ENCODE measurements at regions not wholly inside any gene's neighbourhood (a gene's known extent, or its start where the extent isn't known, plus 50 kb on each side); places are given as distances from the start of the nearest gene placed in this dataset.

- no peak for DNase-seq
Measured at GRCh38 chr21:43301409-43302061, 125.4 kb downstream of the SIK1 start.

DNA sequence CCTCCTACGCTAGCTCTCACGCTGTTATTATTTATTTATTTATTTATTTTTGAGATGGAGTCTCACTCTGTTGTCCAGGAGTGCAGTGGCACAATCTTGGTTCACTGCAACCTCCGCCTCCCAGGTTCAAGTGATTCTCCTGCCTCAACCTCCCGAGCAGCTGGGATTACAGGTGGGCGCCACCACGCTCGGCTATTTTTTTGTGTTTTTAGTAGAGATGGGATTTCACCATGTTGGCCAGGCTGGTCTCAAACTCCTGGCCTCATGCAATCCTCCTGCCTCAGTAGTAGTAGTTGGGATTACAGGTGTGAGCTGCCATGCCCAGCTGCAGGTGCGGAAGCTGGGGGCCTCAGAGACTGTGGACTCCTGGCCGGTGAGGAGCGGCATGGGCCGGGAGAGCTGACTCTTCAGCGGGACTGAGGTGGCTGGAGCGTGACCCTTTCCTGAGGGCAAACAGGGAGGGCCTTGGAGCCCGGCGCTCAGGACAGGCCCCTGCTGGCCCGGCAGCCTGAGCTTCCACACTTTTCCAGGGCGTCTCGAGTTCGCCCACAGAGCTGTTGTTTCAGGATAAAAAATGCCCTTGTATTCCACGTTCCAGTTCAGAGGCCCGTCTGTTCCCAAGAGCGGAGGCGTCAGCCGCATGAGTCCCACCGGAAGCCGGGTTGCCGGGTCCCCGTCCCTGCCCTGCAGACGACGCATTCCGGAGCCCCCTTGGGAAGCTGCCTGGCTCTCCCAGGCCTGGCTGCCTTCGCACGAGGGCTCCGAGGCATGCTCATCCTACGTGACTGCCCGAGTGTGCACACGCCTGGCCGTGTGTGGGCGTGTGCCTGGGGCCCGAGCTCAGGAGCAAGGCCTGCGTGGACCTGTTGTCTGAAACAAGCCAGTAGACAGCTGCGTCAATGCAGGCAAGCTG, 126.2 kb downstream of the SIK1 start:
- DNase-seq, result no peak

- no peak for DNase-seq
Measured at GRCh38 chr21:43299441-43300277, 127.3 kb downstream of the SIK1 start.

DNA sequence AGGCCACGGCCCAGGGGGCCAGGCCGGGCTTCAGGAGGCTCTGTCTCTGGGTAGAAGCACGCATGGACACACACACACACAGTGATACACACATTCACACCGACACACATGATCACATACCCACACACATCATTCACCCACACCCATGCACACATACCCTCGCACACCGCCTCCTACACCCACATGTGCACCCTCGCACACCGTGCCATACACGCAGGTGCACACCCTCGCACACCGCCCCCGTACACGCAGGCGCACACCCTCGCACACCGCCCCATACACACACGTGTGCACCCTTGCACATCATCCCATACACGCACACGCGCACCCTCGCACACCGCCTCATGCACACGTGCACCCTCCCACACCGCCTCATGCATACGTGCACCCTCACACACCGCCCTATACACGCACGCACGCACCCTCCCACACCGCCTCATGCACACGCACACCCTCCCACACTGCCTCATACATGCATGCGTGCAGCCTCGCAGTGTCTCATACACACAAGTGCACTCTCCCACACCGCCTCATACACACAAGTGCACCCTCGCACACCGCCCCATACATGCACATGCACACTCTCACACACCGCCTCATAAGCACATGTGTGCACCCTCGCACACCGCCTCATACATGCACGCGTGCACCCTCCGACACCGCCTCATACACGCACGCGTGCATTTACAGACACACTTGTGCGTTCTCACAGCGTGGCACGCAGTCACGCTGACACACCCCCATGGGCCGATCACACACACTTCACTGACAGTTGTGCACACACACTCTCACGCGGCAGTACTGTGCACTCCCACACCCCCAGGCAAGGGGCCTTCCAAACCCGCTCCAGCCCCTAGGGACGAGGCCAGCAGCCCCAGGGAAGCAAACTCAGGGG, 128.1 kb downstream of the SIK1 start:
- DNase-seq, result no peak

GRCh38 chr21:43297989-43298388, 128.9 kb downstream of the SIK1 start:
- DNase-seq, result no peak

GRCh38 chr21:43297391-43297981, 128.7 kb downstream of the CRYAA start:
- DNase-seq, result no peak

DNA sequence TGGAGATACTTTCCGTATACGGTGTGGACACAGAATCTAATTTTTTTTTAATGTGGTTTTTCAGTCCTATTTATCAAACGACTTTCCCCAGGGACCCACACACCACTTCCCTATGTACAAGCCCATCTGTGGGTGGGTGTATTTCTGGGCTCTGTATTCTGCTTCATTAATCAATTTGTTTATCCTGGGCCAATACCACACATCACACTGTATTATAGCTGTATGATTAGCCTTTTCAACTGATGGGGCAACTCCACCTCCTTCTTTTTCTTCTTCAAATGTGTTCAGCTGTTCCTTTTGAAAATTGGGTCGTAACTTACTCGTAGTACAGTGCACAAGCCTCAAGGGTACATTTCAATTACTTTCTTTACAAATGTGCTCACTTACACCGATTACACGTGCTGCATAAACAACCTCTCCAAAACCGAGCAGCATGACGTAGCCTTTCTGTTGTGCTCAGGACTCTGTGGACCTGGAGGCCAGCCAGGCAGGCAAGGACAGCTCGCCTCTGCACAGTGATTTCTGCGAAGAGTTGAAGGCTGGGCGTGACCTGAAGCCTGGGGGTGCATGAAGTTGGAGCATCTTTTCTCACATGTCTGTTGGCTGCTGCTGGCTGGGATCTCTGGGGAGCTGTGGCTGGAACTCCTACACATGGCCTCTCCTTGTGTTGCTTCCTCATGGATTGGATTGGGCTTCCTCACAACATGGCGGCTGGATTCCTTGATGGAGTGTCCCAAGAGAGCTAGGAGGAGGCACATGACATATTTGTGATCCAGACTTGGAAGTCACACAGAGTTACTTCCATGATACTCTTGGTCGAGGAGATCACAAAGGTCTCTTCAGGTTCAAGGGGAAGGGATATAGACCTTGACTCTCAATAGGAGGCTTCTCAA, 126.5 kb downstream of the CRYAA start:
- no peak for DNase-seq

DNA sequence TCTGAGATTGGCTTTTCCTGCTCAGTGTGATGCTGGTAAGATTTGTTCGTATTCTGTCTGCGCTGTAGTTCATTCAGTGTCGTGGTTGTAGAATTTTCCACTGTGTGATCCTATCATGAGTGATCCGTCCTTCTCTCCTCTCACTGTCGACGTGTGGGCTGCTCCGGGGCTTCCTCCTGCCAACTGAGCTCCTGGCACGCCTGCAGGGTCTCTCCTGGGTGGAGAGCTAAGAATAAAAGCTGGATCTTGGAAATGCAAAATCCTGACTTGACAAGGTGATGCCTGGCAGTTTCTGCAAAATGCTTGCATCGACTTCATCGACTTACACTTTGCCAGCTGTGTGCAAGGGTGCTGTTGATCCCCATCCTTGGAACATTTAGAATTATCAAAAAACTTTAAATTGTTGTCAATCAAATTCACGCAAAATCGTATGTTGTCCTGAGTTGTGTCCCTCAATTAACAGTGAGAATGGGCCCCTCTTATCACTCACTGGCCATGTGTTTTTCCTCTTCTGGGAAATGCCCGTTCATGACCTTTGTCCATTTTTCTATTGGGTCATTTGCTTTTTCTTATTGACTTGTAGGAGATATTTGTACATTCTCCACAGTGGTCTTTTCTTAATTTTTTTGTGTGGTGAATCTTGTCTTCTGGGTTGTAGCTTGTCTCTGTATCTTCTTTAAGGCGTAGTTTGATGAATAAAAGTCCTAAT, 125.5 kb downstream of the CRYAA start:
- no peak for DNase-seq

DNA sequence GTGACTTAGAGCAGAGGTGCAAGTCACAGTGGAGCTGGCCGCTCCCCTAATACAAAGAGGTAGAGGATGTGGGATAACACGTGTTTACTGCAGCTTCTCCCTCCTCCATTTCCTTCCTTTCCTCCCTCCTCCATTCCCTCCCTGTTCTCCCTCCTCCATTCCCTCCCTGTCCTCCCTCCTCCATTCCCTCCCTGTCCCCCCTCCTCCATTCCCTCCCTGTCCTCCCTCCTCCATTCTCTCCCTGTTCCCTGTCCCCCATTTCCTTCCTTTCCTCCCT, 124.0 kb downstream of the CRYAA start:
- DNase-seq, result no peak

- no peak for DNase-seq
Measured at GRCh38 chr21:43292041-43292865, 123.4 kb downstream of the CRYAA start.

- no peak for DNase-seq
Measured at GRCh38 chr21:43291347-43291950, 122.6 kb downstream of the CRYAA start.

- no peak for DNase-seq
Measured at GRCh38 chr21:43290421-43291346, 121.9 kb downstream of the CRYAA start.

DNA sequence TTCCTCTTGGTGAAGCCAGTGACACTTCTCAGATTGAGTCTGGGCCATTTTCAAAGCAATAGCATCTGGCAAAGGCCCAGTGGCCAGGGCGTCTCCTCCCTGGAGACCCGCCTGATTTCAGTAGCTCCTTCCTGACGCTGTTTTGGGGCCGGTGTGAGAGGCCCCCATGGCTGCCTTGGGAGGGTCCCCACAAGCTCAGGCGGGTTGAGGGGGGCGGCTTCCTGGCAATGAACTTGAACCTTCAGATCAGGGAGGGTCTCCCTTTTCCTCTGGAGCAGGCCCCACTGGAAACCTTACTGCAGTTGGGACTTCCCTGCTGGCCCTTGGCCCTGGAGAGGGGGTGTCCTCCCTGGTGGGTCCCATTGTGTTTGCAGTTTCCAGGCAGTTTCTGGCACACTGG, 121.2 kb downstream of the CRYAA start:
- DNase-seq, result no peak

DNA sequence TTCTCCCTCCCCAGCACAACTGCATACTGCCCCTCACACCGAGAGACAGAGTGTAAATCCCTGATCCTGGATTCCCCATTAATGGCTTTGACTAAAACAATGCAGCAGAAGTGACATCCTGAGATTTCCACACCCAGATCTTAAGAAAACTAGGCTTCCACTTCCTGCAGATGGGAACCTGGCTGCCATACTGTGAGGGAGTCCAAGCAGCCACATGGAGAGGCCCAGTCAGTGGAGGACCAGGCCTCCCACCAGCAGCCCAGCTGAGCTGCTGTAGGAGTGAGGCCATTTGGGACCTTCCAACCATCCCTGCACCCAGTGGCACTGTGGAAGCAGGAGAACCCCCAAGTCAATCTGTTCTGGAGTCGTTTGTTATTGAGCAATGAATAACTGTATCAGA, 120.6 kb downstream of the CRYAA start:
- no peak for DNase-seq

- DNase-seq, result no peak
Measured at GRCh38 chr21:43287795-43288755, 119.3 kb downstream of the CRYAA start.

DNA sequence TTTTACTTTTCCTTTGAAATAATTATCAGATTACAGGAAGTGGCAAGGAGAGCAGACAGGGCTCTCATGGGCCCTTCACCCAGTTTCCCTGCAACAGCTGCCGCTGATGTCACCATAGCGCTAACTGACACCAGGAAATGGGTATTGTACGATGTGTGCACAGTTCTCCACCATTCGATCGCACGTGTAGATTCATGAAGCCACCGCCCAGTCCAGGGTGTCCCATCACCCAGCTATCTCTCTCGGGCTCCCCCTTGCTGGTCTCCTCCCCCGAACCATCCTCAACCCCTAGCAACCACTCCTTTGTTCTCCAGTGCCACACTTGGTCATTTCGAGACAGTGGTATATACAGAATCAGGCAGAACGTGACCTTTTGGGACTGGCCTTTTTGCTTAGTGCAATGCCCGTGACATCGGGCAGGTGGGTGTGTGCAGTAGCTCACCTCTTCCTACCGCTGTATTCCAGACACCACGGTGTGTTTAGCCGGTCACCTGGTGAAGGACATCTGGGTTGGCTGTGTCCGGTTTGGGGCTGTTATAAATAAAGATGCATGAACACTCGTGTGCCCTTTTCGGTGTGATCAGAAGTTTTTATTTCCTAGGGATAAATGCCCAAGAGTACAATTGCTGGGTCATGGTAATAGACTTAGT, 118.4 kb downstream of the CRYAA start:
- no peak for DNase-seq
